ENCODE measurements at regions not wholly inside any gene's neighbourhood (a gene's known extent, or its start where the extent isn't known, plus 50 kb on each side); places are given as distances from the start of the nearest gene placed in this dataset.

DNA sequence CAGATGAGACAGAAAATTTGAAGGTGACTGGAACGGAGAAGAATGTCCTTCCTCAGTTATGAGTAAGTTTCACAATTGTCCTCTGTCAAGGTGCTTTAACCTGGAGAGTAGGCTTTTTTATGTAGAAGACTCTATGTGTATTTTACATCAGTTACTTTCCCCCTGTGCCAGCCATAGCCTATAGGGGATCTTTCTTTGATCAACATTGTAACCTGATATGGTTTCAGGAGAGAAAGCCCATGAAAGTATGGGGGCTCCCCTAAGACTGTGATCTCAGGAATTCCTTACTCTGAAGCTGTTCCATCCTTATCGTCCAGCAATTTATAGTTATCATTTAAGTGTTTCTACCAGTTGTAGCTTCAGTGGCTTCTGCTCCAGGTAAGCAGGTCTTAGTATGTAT is 1076.3 kb upstream of the EPHA6 start:
- TF ChIP-seq, protein P1, sequence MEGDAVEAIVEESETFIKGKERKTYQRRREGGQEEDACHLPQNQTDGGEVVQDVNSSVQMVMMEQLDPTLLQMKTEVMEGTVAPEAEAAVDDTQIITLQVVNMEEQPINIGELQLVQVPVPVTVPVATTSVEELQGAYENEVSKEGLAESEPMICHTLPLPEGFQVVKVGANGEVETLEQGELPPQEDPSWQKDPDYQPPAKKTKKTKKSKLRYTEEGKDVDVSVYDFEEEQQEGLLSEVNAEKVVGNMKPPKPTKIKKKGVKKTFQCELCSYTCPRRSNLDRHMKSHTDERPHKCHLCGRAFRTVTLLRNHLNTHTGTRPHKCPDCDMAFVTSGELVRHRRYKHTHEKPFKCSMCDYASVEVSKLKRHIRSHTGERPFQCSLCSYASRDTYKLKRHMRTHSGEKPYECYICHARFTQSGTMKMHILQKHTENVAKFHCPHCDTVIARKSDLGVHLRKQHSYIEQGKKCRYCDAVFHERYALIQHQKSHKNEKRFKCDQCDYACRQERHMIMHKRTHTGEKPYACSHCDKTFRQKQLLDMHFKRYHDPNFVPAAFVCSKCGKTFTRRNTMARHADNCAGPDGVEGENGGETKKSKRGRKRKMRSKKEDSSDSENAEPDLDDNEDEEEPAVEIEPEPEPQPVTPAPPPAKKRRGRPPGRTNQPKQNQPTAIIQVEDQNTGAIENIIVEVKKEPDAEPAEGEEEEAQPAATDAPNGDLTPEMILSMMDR (conservative IDR thresholded peaks at IDR 0.05; ENCODE audit: low read depth, low read length), result no peak
- no peak for TF ChIP-seq EZH2 (IDR thresholded peaks at IDR 0.05; ENCODE audit: low read length, unreplicated experiment)

All from PC-3 (cell line).